NCI-H1105 treated with DMSO at 0.1 percent for 48 hours (cell line): ENCODE measurements at regions not wholly inside any gene's neighbourhood (a gene's known extent, or its start where the extent isn't known, plus 50 kb on each side); places are given as distances from the start of the nearest gene placed in this dataset.
A peak's percentile ranks its signal among the peaks of the same experiment; 100 is the strongest.
"Not testable (repeated sequence)": the region's sequence is repeated elsewhere in the genome, so short reads cannot be mapped to it uniquely, and the experiment has no call there.

ENCODE experiments used
- DNase-seq: peaks from one replicate; lab custom pipeline; 2025; lab: John Stamatoyannopoulos, UW

- no peak for DNase-seq
Measured at GRCh38 chr15:53033709-53034108, 243.6 kb upstream of the ONECUT1 start.

GRCh38 chr15:53031469-53031868, 241.3 kb upstream of the ONECUT1 start:
- DNase-seq = no peak

GRCh38 chr15:53022788-53023187, 232.7 kb upstream of the ONECUT1 start:
- DNase-seq = no peak

GRCh38 chr15:53013329-53013728, 223.2 kb upstream of the ONECUT1 start:
- no peak for DNase-seq

- not testable (repeated sequence) for DNase-seq
Measured at GRCh38 chr15:53011779-53012178, 221.6 kb upstream of the ONECUT1 start.

GRCh38 chr15:53009093-53009492, 219.0 kb upstream of the ONECUT1 start:
- no peak for DNase-seq

- DNase-seq = no peak
Measured at GRCh38 chr15:53000409-53000808, 210.3 kb upstream of the ONECUT1 start.

- no peak for DNase-seq
Measured at GRCh38 chr15:52997123-52997522, 207.0 kb upstream of the ONECUT1 start.

GRCh38 chr15:52994290-52994689, 204.2 kb upstream of the ONECUT1 start:
- no peak for DNase-seq

GRCh38 chr15:52984507-52984906, 194.4 kb upstream of the ONECUT1 start:
- DNase-seq = no peak

- DNase-seq = no peak
Measured at GRCh38 chr15:52980446-52980845, 190.3 kb upstream of the ONECUT1 start.

- no peak for DNase-seq
Measured at GRCh38 chr15:52976516-52977075, 186.5 kb upstream of the ONECUT1 start.

GRCh38 chr15:52975941-52976449, 185.9 kb upstream of the ONECUT1 start:
- DNase-seq = peak; percentile 65

- no peak for DNase-seq
Measured at GRCh38 chr15:52963865-52964264, 173.7 kb upstream of the ONECUT1 start.

- no peak for DNase-seq
Measured at GRCh38 chr15:52960283-52960682, 170.1 kb upstream of the ONECUT1 start.

GRCh38 chr15:52943746-52944145, 153.6 kb upstream of the ONECUT1 start:
- DNase-seq = no peak

GRCh38 chr15:52936489-52936888, 146.4 kb upstream of the ONECUT1 start:
- DNase-seq = no peak

GRCh38 chr15:52925130-52925529, 135.0 kb upstream of the ONECUT1 start:
- no peak for DNase-seq

GRCh38 chr15:52924630-52925029, 134.5 kb upstream of the ONECUT1 start:
- DNase-seq = no peak

GRCh38 chr15:52923626-52924025, 133.5 kb upstream of the ONECUT1 start:
- no peak for DNase-seq

- no peak for DNase-seq
Measured at GRCh38 chr15:52922871-52923270, 132.7 kb upstream of the ONECUT1 start.

- peak; percentile 0 for DNase-seq
Measured at GRCh38 chr15:52912172-52912571, 122.0 kb upstream of the ONECUT1 start.

GRCh38 chr15:52893338-52893737, 103.2 kb upstream of the ONECUT1 start:
- no peak for DNase-seq

GRCh38 chr15:52879904-52880303, 89.8 kb upstream of the ONECUT1 start:
- DNase-seq = no peak
